ENCODE measurements at regions not wholly inside any gene's neighbourhood (a gene's known extent, or its start where the extent isn't known, plus 50 kb on each side); places are given as distances from the start of the nearest gene placed in this dataset.

- no peak for DNase-seq
- TF ChIP-seq, protein P1, sequence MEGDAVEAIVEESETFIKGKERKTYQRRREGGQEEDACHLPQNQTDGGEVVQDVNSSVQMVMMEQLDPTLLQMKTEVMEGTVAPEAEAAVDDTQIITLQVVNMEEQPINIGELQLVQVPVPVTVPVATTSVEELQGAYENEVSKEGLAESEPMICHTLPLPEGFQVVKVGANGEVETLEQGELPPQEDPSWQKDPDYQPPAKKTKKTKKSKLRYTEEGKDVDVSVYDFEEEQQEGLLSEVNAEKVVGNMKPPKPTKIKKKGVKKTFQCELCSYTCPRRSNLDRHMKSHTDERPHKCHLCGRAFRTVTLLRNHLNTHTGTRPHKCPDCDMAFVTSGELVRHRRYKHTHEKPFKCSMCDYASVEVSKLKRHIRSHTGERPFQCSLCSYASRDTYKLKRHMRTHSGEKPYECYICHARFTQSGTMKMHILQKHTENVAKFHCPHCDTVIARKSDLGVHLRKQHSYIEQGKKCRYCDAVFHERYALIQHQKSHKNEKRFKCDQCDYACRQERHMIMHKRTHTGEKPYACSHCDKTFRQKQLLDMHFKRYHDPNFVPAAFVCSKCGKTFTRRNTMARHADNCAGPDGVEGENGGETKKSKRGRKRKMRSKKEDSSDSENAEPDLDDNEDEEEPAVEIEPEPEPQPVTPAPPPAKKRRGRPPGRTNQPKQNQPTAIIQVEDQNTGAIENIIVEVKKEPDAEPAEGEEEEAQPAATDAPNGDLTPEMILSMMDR (IDR thresholded peaks at IDR 0.05) = no peak
- no peaks in the 10 kb centered on the region for H3K36me3 ChIP-seq (ENCODE audit: low read depth)
- no peak overlapping the region for H3K4me3 ChIP-seq
- no peaks in the 10 kb centered on the region for H3K9me3 ChIP-seq
- intact Hi-C loops (cut with DNase I, micrococcal nuclease) = no loop called here
- H3K4me1 ChIP-seq (ENCODE audit: low read depth) = no peaks in the 10 kb centered on the region
- no peak for ATAC-seq
These were observed 210.3 kb downstream of the TMX3 start for GRCh38 chr18:68504441-68505177.

GRCh38 chr18:68500556-68500955, 214.4 kb downstream of the TMX3 start:
- TF ChIP-seq, protein P1 (IDR thresholded peaks at IDR 0.05) = no peak
- H3K9me3 ChIP-seq = no peaks in the 10 kb centered on the region
- no peaks in the 10 kb centered on the region for H3K4me1 ChIP-seq (ENCODE audit: low read depth)
- H3K4me3 ChIP-seq = no peak overlapping the region
- no peaks in the 10 kb centered on the region for H3K36me3 ChIP-seq (ENCODE audit: low read depth)
- DNase-seq (no peak), ATAC-seq (no peak)
- intact Hi-C loops (cut with DNase I, micrococcal nuclease) = no loop called here

- no peak overlapping the region for H3K4me3 ChIP-seq
- no peaks in the 10 kb centered on the region for H3K9me3 ChIP-seq
- intact Hi-C loops (cut with DNase I, micrococcal nuclease) = no loop called here
- DNase-seq (no peak), ATAC-seq (no peak)
- no peaks in the 10 kb centered on the region for H3K4me1 ChIP-seq (ENCODE audit: low read depth)
- TF ChIP-seq, protein P1 (IDR thresholded peaks at IDR 0.05) = no peak
- H3K36me3 ChIP-seq (ENCODE audit: low read depth) = no peaks in the 10 kb centered on the region
These were observed 215.8 kb downstream of the TMX3 start for GRCh38 chr18:68499141-68499540.

GRCh38 chr18:68498636-68499035, 216.3 kb downstream of the TMX3 start:
- ATAC-seq = no peak
- intact Hi-C loops (cut with DNase I, micrococcal nuclease) = no loop called here
- TF ChIP-seq, protein P1 (IDR thresholded peaks at IDR 0.05) = no peak

GRCh38 chr18:68498185-68498584, 216.7 kb downstream of the TMX3 start:
- Histone ChIP-seq H3K4me1 (ENCODE audit: low read depth) (no peaks in the 10 kb centered on the region), H3K4me3 (no peak overlapping the region), H3K9me3 (no peaks in the 10 kb centered on the region), H3K36me3 (ENCODE audit: low read depth) (no peaks in the 10 kb centered on the region)
- no peak for ATAC-seq
- no peak for DNase-seq
- intact Hi-C loops (cut with DNase I, micrococcal nuclease) = no loop called here
- TF ChIP-seq, protein P1 (IDR thresholded peaks at IDR 0.05) = no peak

More at GRCh38 chr18:68498636-68499035, 216.3 kb downstream of the TMX3 start:
- Histone ChIP-seq H3K4me1 (ENCODE audit: low read depth) (no peaks in the 10 kb centered on the region), H3K36me3 (ENCODE audit: low read depth) (no peaks in the 10 kb centered on the region), H3K9me3 (no peaks in the 10 kb centered on the region), H3K4me3 (no peak overlapping the region)
- no peak for DNase-seq
